K562 (cell line): ENCODE measurements at regions not wholly inside any gene's neighbourhood (a gene's known extent, or its start where the extent isn't known, plus 50 kb on each side); places are given as distances from the start of the nearest gene placed in this dataset.

Experiments
- ATAC-seq: fragments of 200-7000 bp; cut with Tn5 transposase; 3 replicates; pipeline ENCODE4 v1.9.1; 2020; ENCODE audit warnings: moderate library complexity
- BruUV-seq: library from RNA; stranded (reverse); fragments of 400-500 nt; replicated peaks from 2 replicates; lab custom pipeline; 2021; lab: Mats Ljungman, UMichigan
- CTCF ChIA-PET: fragments of 300-600 bp; formaldehyde crosslinking; extraction: SDS; loops from one replicate; lab custom pipeline; 2021; ENCODE audit warnings: low intra/inter-chr PET ratio; lab: Yijun Ruan, JAX
- POLR2A ChIA-PET: fragments of 300-600, 350-650 bp; sonication (Branson Sonifier 250); formaldehyde crosslinking; extraction: SDS; loops from one replicate; lab custom pipeline; 2021; ENCODE audit warnings: antibody characterized with exemption, inconsistent platforms; lab: Yijun Ruan, JAX
- DNase-seq, 4 experiments: peaks; one replicate each; pipeline versions ENCODE4 v3.0.0 to v3.0.0-alpha.2; 2011 to 2018; ENCODE audit warnings: low spot score in 3 of 4, mixed read lengths in 3 of 4; ENCODE audit errors: extremely low read depth in 1 of 4
- FAIRE-seq: peaks from 2 replicates; lab custom pipeline; 2011; peaks lifted over from hg19 to GRCh38; lab: Jason Lieb, UNC
- H2AFZ ChIP-seq: 2 replicates; pipeline ENCODE4 v1.6.0; 2011; ENCODE audit warnings: low read depth, low read length, control low read depth, inconsistent platforms
- H3K27ac ChIP-seq: fragments of 200-600 bp; 3 replicates; pipeline ENCODE4 v1.8.0; 2011; ENCODE audit warnings: low read depth, mild to moderate bottlenecking, control low read depth, inconsistent platforms, low read length, moderate library complexity, mixed read lengths; ENCODE audit errors: extremely low read depth
- H3K27me3 ChIP-seq, 2 experiments: fragments of 300-600 bp in 1 of 2; 2 replicates in 1 of 2; 3 replicates in 1 of 2; pipeline versions ENCODE4 v1.6.0 to v1.8.0; 2011; ENCODE audit warnings: inconsistent platforms in 2 of 2, low read length in 2 of 2, mild to moderate bottlenecking in 1 of 2, mixed read lengths in 1 of 2, moderate library complexity in 1 of 2; ENCODE audit not compliant: control insufficient read depth in 2 of 2, insufficient read depth in 2 of 2
- H3K36me3 ChIP-seq: fragments of 300-600 bp; 3 replicates; pipeline ENCODE4 v1.8.0; 2011; ENCODE audit warnings: mild to moderate bottlenecking, low read length, inconsistent platforms; ENCODE audit not compliant: control insufficient read depth, insufficient read depth
- H3K4me1 ChIP-seq, 2 experiments: fragments of 200-600 bp in 1 of 2; replicated peaks in 1 of 2; 2 replicates in 1 of 2; 3 replicates in 1 of 2; pipeline versions ENCODE4 v1.5.1 to v1.8.0; 2011; ENCODE audit warnings: inconsistent platforms in 2 of 2, low read length in 2 of 2, mild to moderate bottlenecking in 1 of 2, mixed read lengths in 1 of 2, moderate library complexity in 1 of 2; ENCODE audit not compliant: control insufficient read depth in 2 of 2, insufficient read depth in 2 of 2
- H3K4me2 ChIP-seq: 2 replicates; pipeline ENCODE4 v1.6.1; 2011; ENCODE audit warnings: low read length, control low read depth, inconsistent platforms, mixed read lengths; ENCODE audit not compliant: insufficient read depth
- H3K4me3 ChIP-seq: fragments of 200-600 bp; sonication (generic), shearing (Covaris generic); 2 replicates; pipeline ENCODE4 v1.5.1; 2016; ENCODE audit warnings: control low read depth, inconsistent platforms
- H3K79me2 ChIP-seq: fragments of 200-600 bp; 3 replicates; pipeline ENCODE4 v1.8.0; 2011; ENCODE audit warnings: low read length, inconsistent platforms; ENCODE audit not compliant: control insufficient read depth, insufficient read depth
- H3K9ac ChIP-seq, 2 experiments: 2 replicates each; pipeline versions ENCODE4 v1.6.0 to v1.6.1; 2011; ENCODE audit warnings: low read depth in 2 of 2, low read length in 2 of 2, control low read depth in 1 of 2, inconsistent platforms in 1 of 2, mild to moderate bottlenecking in 1 of 2, mixed read lengths in 1 of 2; ENCODE audit not compliant: insufficient read depth in 1 of 2
- H3K9me1 ChIP-seq: one replicate; pipeline ENCODE4 v1.6.0; 2011; ENCODE audit warnings: inconsistent platforms, mild to moderate bottlenecking, low read length, moderate library complexity; ENCODE audit not compliant: control insufficient read depth, insufficient read depth
- H3K9me3 ChIP-seq: replicated peaks from 2 replicates; pipeline ENCODE4 v1.5.1; 2011; ENCODE audit warnings: low read depth, low read length, inconsistent platforms; ENCODE audit not compliant: control insufficient read depth, insufficient read depth
- H4K20me1 ChIP-seq: replicated peaks from 2 replicates; pipeline ENCODE4 v1.6.1; 2011; ENCODE audit warnings: low read length, inconsistent platforms, mixed read lengths; ENCODE audit not compliant: control insufficient read depth, insufficient read depth
- LARP7 ChIP-seq: fragments of 450-650 bp; IDR thresholded peaks from 2 replicates; pipeline ENCODE4 v1.6.1; 2016
- NR4A1 ChIP-seq, 2 experiments: fragments of 250-450 bp in 1 of 2; fragments of 450-650 bp in 1 of 2; sonication (Bioruptor Pico) in 1 of 2; IDR thresholded peaks; 2 replicates each; pipeline versions ENCODE4 v1.4.0 to v1.6.1; 2016 to 2020; ENCODE audit warnings: mild to moderate bottlenecking in 2 of 2, missing compliant biosample characterization in 1 of 2, missing genetic modification characterization in 1 of 2, moderate library complexity in 1 of 2
- PHB ChIP-seq: fragments of 250-450 bp; sonication (Bioruptor Pico); IDR thresholded peaks from 2 replicates; pipeline ENCODE4 v1.5.0; 2021
- SAP30 ChIP-seq: fragments of 200-600 bp; sonication (generic); IDR thresholded peaks from 2 replicates; pipeline ENCODE4 v1.6.1; 2012; ENCODE audit warnings: borderline replicate concordance, low read depth, mild to moderate bottlenecking, moderate library complexity, low read length, control low read depth, inconsistent platforms; ENCODE audit not compliant: insufficient read depth, poor library complexity, severe bottlenecking
- TCF7L2 ChIP-seq: fragments of 150-350 bp; IDR thresholded peaks from 2 replicates; pipeline ENCODE4 v1.6.1; 2016; ENCODE audit warnings: low read depth, mild to moderate bottlenecking, low read length, moderate library complexity
- TOE1 ChIP-seq, 2 experiments: fragments of 450-650 bp in 1 of 2; sonication (generic) in 1 of 2; formaldehyde crosslinking in 1 of 2; IDR thresholded peaks; 2 replicates each; pipeline versions ENCODE4 v1.7.1 to v1.8.0; 2016 to 2022; ENCODE audit warnings: borderline replicate concordance in 2 of 2, mild to moderate bottlenecking in 2 of 2, antibody characterized with exemption in 1 of 2, inconsistent platforms in 1 of 2, low read depth in 1 of 2, missing genetic modification reagents in 1 of 2, moderate library complexity in 1 of 2
- ZBTB8A ChIP-seq: fragments of 450-650 bp; IDR thresholded peaks from 2 replicates; pipeline ENCODE4 v1.6.1; 2018; ENCODE audit warnings: mild to moderate bottlenecking, moderate library complexity; ENCODE audit not compliant: partially characterized antibody
- WGBS: fragments of 100-300 bp; shearing (Covaris generic); methylation state at CpG from one replicate; pipeline ENCODE4 v1.1.6; 2016; ENCODE audit warnings: low coverage, mixed read lengths; ENCODE audit not compliant: insufficient coverage; ENCODE audit errors: missing lambda C conversion rate; 5-methylcytosine and 5-hydroxymethylcytosine counted together
- in situ Hi-C: fragments of 300-500 bp; cut with MboI; formaldehyde crosslinking; loops from 4 replicates; pipeline ENCODE4 v1.15.0; 2018; ENCODE audit warnings: inconsistent platforms, mixed read lengths
- intact Hi-C: fragments of 100-400 bp; cut with micrococcal nuclease; formaldehyde crosslinking; loops from 2 replicates; pipeline ENCODE4 v1.14.2; 2022
- TF ChIP-seq, protein P1 (sequence below): fragments of 250-450 bp; sonication (Bioruptor Pico); IDR thresholded peaks from 2 replicates; pipeline ENCODE4 v1.5.0; 2020; ENCODE audit warnings: mild to moderate bottlenecking
- TF ChIP-seq, protein P2 (sequence below): fragments of 250-450 bp; sonication (Bioruptor Pico); IDR thresholded peaks from 2 replicates; pipeline ENCODE4 v1.8.0; 2021; ENCODE audit warnings: mild to moderate bottlenecking, moderate library complexity
- TF ChIP-seq, protein P3 (sequence below), 3 experiments: fragments of 200-800 bp in 1 of 3; fragments of 250-450 bp in 1 of 3; fragments of 450-650 bp in 1 of 3; sonication (Bioruptor Pico) in 1 of 3; sonication (Bioruptor generic) in 1 of 3; formaldehyde crosslinking in 1 of 3; IDR thresholded peaks; 2 replicates each; pipeline versions ENCODE4 v1.6.1 to v1.8.0; 2016 to 2022; ENCODE audit warnings: mild to moderate bottlenecking in 2 of 3, missing genetic modification characterization in 2 of 3, missing compliant biosample characterization in 1 of 3, moderate library complexity in 1 of 3
- TF ChIP-seq, protein P4 (sequence below): sonication (generic); formaldehyde crosslinking; IDR thresholded peaks from 2 replicates; pipeline ENCODE4 v1.8.0; 2022; ENCODE audit warnings: mild to moderate bottlenecking, missing genetic modification reagents
- TF ChIP-seq, protein P5 (sequence below): fragments of 450-650 bp; formaldehyde crosslinking; IDR thresholded peaks from 2 replicates; pipeline ENCODE4 v1.4.0; 2020; ENCODE audit warnings: mild to moderate bottlenecking

GRCh38 chr10:10844251-10844650, 173.4 kb upstream of the CELF2 start:
- no peak overlapping the region for H3K27ac ChIP-seq
- no peak overlapping the region for H2AFZ ChIP-seq
- in situ Hi-C loops (no loop called here), intact Hi-C loops (no loop called here)
- no peaks in the 10 kb centered on the region for H3K27me3 ChIP-seq
- no peak for DNase-seq
- H3K9ac ChIP-seq, result no peak overlapping the region
- no TSS peak for BruUV-seq
- no peak overlapping the region for H3K4me3 ChIP-seq
- 0% methylated on average over 1 of the region's 1 CpG for WGBS
- no peak overlapping the region for H3K4me2 ChIP-seq
- TF ChIP-seq NR4A1 (CRISPR knock-in tag; IDR thresholded peaks at IDR 0.05) (no peak), NR4A1 (tag; IDR thresholded peaks at IDR 0.05) (no peak), TOE1 (IDR thresholded peaks at IDR 0.05; ENCODE audit: borderline replicate concordance) (no peak), TOE1 (CRISPR knock-in tag; IDR thresholded peaks at IDR 0.05; ENCODE audit: borderline replicate concordance, low read depth) (no peak), LARP7 (no peak), TCF7L2 (no peak), ZBTB8A (no peak), SAP30 (no peak), PHB (CRISPR knock-in tag) (no peak)
- TF ChIP-seq, protein P1, sequence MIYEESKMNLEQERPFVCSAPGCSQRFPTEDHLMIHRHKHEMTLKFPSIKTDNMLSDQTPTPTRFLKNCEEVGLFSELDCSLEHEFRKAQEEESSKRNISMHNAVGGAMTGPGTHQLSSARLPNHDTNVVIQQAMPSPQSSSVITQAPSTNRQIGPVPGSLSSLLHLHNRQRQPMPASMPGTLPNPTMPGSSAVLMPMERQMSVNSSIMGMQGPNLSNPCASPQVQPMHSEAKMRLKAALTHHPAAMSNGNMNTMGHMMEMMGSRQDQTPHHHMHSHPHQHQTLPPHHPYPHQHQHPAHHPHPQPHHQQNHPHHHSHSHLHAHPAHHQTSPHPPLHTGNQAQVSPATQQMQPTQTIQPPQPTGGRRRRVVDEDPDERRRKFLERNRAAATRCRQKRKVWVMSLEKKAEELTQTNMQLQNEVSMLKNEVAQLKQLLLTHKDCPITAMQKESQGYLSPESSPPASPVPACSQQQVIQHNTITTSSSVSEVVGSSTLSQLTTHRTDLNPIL (CRISPR knock-in tag), result no peak
- TF ChIP-seq, protein P2, sequence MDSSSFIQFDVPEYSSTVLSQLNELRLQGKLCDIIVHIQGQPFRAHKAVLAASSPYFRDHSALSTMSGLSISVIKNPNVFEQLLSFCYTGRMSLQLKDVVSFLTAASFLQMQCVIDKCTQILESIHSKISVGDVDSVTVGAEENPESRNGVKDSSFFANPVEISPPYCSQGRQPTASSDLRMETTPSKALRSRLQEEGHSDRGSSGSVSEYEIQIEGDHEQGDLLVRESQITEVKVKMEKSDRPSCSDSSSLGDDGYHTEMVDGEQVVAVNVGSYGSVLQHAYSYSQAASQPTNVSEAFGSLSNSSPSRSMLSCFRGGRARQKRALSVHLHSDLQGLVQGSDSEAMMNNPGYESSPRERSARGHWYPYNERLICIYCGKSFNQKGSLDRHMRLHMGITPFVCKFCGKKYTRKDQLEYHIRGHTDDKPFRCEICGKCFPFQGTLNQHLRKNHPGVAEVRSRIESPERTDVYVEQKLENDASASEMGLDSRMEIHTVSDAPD (CRISPR knock-in tag), result no peak
- TF ChIP-seq, protein P3, sequence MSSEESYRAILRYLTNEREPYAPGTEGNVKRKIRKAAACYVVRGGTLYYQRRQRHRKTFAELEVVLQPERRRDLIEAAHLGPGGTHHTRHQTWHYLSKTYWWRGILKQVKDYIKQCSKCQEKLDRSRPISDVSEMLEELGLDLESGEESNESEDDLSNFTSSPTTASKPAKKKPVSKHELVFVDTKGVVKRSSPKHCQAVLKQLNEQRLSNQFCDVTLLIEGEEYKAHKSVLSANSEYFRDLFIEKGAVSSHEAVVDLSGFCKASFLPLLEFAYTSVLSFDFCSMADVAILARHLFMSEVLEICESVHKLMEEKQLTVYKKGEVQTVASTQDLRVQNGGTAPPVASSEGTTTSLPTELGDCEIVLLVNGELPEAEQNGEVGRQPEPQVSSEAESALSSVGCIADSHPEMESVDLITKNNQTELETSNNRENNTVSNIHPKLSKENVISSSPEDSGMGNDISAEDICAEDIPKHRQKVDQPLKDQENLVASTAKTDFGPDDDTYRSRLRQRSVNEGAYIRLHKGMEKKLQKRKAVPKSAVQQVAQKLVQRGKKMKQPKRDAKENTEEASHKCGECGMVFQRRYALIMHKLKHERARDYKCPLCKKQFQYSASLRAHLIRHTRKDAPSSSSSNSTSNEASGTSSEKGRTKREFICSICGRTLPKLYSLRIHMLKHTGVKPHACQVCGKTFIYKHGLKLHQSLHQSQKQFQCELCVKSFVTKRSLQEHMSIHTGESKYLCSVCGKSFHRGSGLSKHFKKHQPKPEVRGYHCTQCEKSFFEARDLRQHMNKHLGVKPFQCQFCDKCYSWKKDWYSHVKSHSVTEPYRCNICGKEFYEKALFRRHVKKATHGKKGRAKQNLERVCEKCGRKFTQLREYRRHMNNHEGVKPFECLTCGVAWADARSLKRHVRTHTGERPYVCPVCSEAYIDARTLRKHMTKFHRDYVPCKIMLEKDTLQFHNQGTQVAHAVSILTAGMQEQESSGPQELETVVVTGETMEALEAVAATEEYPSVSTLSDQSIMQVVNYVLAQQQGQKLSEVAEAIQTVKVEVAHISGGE (CRISPR knock-in tag; IDR thresholded peaks at IDR 0.05), result no peak
- TF ChIP-seq, protein P4, sequence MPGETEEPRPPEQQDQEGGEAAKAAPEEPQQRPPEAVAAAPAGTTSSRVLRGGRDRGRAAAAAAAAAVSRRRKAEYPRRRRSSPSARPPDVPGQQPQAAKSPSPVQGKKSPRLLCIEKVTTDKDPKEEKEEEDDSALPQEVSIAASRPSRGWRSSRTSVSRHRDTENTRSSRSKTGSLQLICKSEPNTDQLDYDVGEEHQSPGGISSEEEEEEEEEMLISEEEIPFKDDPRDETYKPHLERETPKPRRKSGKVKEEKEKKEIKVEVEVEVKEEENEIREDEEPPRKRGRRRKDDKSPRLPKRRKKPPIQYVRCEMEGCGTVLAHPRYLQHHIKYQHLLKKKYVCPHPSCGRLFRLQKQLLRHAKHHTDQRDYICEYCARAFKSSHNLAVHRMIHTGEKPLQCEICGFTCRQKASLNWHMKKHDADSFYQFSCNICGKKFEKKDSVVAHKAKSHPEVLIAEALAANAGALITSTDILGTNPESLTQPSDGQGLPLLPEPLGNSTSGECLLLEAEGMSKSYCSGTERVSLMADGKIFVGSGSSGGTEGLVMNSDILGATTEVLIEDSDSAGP (CRISPR knock-in tag), result no peak
- TF ChIP-seq, protein P5, sequence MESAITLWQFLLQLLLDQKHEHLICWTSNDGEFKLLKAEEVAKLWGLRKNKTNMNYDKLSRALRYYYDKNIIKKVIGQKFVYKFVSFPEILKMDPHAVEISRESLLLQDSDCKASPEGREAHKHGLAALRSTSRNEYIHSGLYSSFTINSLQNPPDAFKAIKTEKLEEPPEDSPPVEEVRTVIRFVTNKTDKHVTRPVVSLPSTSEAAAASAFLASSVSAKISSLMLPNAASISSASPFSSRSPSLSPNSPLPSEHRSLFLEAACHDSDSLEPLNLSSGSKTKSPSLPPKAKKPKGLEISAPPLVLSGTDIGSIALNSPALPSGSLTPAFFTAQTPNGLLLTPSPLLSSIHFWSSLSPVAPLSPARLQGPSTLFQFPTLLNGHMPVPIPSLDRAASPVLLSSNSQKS (CRISPR knock-in tag), result no peak
- no peak for ATAC-seq
- ChIA-PET POLR2A (no interaction called here), CTCF (no interaction called here)
- H3K9me3 ChIP-seq, result no peaks in the 10 kb centered on the region
- no peak for FAIRE-seq
- no peaks in the 10 kb centered on the region for H3K4me1 ChIP-seq
- no peaks in the 10 kb centered on the region for H3K79me2 ChIP-seq
- no peaks in the 10 kb centered on the region for H3K36me3 ChIP-seq
- peaks cover 2% of the 10 kb centered on the region for H3K9me1 ChIP-seq
- H4K20me1 ChIP-seq, result no peaks in the 10 kb centered on the region
